Ureter (tissue), 1 donor: ENCODE measurements at regions not wholly inside any gene's neighbourhood (a gene's known extent, or its start where the extent isn't known, plus 50 kb on each side); places are given as distances from the start of the nearest gene placed in this dataset.

Source experiments
- DNase-seq: peaks from one replicate; pipeline ENCODE4 v3.0.0-alpha.2; 2020; ENCODE audit warnings: low spot score
- donor health status: DM: yes; HTN: yes; CAD: no.

DNA sequence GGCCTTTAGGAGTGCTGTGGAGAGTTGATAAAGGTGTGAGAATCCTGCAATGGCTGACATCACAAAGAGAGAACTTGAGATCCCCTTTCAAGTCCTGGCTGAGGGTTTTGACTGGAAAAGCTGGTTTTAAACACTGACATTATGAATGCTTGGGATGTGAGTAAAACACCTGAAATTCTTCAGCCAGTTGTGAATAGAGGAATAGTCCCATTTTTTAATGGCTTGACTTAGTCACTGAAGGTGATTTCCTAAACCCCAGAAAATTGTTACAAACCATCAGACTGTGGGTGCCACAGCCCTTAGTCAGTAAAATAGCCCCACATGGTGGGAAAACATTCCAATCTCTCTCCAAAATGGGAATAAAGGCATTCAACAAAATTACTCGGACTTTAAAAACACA lies 107.7 kb upstream of the LMO4 start:
- DNase-seq = no peak

DNA sequence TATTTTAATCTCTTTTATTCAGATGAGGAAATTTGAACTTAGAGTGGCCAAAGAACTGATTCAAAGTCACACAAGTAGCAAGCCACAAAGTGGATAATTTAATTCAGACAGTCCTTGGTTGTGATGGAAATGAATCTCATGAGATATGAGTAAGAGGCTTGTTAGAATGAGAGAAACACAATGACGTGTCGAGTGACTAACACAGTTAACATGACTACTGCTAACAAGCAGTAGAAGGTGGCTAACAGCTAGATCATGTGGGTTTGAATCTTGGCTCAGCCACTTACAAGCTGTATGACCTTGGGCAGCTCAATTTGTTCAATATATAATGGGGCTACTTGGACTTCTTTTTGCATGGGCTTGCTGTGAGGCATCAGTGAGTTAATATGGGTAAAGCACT lies 104.5 kb upstream of the LMO4 start:
- no peak for DNase-seq

DNA sequence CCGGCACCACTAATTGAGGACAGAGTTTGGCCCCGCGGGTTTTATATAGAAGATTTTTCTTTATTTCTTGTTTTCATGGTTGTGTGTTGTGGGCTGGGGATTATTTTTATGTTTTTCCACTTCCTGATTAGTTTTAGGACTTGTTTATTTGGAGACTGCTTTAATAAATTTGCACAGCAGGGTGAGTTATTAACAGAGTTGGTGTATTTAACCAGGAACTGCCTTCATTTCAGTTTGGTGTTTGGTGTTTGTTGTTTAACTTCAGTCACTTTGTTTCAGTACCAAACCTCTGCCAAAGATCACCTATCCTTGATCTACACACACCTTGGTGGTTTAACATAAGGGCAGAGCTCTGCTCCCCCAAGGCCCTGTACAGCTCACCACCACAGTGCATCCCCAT lies 103.5 kb upstream of the LMO4 start:
- DNase-seq = no peak

DNA sequence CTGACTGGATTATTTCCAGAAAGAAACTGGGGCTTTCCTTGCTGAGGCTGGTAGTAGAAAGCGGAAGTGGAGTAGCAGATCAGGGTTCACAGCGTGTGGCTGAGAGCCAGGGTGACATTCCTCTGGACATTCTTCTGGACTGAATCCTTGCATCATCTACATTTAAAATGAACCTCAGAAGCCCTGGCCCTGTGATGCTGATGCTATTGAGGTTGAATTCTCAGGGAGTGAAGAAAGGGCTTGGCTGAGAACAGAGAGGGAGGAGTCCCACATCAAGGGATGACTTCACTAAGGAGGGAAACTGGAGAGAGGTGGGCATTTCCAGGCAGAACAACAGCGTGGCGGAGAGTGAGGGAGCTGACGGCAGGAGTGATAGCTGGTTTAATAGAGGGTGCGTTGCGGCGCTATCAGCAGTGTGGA lies 102.3 kb upstream of the LMO4 start:
- DNase-seq = peak; percentile 82

DNA sequence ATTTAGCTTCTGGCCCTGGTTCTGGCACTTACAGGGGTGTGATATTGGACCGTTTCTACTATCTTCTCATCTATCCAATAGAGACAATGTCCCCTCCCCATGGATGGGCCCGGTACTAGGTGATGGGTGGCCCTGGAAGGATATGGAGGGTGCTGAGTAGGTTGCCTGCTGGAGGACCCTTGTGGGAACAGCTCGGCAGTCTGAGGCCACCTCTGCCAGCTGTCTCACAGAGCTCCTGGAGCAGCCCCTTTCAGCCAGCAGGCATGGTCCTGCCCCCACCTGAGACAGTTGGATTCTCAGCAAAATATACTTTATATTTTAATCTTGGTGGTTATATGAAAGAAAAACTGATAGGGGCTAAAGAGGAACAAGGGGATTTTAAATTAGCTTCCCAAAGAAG lies 101.0 kb upstream of the LMO4 start:
- DNase-seq = no peak

DNA sequence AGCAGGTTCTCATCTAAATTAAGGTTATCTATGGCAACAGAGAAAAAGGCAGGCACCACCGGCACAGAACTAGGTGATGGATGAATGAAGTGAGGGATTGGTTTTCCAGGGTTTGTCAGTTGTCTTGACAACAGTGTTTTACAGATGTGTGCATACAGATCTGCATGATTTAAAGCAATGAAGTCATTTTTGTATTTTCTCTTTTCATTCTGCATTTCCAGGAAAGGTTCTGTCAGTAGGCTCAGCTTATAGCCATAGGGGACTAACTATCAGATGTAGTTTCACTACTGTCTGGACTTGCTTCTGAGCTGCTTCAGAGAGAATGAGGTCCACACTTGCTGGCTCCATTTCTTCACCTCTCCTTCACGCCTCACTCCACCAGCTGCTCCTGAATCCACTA lies 98.2 kb upstream of the LMO4 start:
- DNase-seq = no peak

DNA sequence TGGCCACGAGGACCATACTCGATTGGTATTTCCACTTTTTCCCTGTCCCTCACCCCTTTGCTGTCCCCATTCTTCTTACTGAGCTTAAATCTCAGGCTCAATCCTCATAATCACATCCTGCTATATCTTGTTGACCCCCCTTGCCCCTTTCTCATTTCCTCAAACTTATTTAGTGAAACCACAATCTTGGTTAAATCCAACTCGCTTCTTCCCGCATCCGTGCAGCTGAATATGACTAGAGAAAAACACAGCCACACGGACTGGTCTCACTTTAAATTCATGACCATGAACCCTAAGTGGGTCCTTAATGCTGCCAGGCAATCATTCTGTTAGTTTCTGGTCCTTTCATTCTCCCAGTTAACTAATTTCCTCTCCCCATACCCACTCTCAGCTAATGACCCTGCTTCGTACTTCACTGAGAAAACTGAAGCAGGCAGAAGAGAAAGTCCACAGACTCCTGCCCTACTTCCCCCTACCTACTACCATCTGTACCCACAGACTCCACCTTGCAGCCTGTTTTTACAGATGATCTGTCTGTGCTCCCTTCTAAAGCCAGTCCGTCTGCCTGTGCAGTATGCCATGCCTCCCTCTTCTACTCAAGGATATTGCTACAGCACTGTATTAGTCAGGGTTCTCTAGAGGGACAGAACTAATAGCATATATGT lies 96.8 kb upstream of the LMO4 start:
- DNase-seq = no peak

DNA sequence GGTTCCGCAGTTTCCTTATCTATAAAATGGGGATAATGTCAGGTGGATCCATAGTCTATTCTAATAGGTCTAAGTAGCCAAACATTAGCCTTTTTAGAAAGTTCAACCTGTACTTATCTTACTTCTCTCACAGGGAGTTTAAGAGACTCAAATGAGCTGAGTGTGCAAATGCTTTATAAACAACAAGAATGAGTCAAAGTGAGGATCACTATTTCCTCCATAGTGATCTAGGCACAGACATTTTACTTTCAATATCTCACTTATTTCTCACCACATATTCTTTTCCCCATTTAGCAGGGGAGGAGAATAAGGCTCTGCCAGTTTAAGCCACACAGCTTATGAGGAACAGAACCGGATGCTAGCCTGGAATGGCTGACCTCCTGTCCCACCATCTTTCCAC lies 92.1 kb upstream of the LMO4 start:
- no peak for DNase-seq

DNA sequence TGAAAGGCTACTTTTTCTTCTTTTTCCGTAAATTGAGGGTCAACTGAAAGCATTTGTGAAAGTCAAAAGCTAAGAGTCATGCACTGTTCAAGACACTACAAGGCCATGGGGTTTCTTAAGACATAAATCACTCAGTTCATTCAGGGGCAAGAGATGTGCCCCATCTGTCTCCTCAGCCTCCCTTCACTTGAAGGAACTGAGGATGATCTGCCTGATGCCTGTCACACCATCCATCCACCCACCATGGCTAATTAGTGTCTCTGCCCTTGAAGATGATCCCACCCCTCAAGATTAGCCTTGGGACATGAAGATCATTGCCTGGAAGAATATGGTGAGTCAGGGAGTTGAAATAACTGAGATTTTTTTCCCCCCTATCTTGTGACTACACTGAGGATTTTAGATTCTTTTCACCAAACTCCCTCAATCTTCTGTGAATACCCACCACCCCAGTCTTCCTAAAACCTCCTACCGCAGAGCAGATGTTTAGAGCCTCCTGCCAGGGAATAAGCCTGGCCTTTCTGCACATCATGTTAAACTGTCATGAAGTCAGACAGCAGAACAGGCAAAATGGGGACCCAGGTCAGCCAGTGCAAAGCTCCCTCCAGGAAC lies 88.6 kb upstream of the LMO4 start:
- DNase-seq = no peak

DNA sequence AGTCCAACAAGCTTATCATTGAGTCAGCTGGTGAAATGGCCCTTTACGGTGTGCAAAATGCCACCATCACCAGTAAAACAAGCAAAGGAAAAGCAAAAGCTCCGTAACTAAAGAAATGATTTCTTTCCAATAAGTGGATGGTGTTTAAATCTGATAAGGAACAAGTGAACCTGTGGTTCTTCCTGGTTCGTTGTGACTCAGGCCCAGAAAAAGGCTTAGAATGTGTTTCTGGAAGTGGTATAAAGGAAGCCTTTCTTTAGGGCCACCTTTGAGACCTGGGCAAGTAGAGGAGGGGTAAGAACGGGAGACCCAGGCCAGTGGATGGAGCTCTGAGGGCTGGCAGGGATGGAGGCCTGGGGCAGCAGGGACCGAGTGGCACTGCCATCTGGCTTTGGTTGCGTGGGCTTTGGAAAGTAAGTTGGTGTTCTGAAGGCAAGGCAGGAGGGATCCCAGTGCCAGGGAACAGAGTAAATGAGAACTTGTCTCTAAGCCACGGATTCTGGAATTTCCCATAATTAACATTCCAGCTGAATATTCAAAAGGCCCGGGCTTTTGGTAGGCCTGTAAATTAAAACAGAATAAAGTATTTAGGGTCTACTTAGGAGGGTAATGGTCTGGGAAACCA lies 87.9 kb upstream of the LMO4 start:
- no peak for DNase-seq

DNA sequence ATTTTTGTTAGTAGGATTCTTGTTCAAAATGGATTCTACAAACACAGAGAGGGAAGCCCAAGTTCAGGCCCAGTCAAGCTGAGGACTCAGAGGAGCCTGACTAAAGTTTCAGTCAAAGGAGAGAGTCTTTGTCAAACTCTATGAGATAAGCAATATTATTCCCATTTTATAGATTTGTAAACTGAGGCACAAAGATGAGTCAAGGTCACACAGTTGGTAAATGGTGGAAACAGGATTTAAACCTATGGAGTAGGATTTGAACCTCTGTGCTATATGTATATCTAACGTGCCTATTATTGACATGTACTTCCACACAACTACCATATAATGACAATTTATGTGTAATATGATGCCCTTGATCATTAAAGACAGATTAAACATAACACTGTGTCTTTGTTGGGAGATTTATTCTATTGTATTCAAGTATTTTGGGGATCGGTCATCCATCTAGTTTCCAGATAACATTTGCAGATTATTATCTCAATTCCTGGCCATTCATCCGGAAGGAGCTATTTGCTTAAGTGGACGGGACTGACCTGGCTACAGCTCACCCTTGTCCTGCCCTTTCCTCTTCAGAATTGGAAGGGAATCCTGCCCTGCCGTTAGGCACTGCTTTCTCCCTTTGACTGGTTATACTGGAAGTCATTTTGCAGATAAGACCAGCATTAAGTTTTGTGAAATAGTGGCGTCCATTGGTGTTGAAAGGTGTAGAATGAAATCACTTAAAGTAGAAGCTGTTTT lies 86.1 kb upstream of the LMO4 start:
- DNase-seq = no peak

DNA sequence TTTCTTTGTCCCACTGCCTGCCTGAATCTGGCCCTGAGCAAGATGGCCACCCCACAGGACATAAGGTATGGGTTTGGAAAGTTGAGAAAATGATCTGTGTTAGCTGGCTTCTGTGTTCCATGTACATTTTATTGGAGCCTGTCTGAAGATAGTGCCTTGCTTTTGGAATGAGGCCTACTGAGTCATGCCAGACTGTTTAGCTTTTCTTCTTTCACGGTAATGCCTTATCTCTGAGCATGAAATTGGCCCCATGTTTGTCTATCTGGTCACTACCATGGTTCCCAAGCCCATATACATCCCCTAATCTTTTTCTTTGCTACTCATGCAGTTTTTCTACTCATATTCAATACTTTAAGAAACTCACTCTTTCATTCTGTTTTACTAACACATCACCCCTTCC lies 85.1 kb upstream of the LMO4 start:
- DNase-seq = no peak

DNA sequence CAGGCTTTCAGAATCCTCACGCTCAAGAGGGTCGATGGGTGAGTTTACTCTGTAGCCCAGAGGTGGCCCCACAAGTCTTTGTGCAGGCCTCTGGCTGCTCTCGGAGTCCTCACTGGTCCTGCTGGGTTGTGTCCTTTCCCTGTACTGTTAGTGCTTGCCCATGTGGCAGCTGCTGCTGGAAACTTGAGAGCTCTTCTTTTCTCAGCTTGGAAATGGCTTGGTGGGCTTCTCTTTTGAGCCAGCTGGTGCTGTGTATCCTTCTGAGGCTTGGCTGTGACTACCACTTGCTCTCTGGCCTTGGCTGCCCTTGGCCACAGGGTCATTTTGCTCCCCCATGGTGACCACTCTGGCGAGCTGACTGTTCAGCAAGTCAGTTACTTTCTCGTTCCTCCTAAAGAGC lies 82.2 kb upstream of the LMO4 start:
- no peak for DNase-seq

DNA sequence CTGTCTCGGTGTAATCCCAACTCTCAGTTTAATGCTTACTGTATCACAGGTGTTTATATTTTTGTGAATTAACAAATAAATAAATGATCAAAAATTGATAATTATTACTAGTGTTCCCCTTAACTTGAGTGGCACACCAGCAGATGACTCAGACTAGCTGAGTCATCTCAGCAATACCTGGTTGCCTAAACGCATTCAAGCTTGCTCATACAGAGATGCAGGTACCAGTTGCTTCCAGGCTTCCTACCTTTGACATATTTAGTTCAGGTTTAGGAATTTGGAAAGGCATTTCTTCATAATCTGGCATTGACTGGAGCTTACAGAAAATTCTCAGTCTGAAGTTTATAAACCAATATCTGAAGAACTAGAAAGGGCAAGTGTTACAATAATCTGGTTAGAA lies 78.9 kb upstream of the LMO4 start:
- DNase-seq = no peak

DNA sequence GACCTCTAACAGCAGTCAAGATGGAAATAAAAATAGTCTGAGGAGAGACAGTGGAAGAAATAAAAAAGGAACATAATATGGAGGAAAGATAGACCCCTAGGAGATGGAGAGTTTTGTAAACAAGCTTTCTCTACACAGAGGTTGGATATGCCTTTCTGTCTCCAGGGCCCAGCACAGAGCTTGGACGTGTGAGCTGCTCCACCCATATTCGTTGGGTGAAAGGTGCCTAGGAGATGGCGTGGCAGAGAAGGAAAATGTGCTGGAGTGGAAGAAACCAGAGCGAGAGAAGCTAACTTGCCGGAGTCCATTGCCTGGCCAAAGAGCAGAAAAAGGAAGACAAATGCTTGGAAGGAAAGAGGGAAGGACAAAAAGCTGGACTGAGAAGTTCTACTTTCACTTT lies 78.3 kb upstream of the LMO4 start:
- DNase-seq = no peak

DNA sequence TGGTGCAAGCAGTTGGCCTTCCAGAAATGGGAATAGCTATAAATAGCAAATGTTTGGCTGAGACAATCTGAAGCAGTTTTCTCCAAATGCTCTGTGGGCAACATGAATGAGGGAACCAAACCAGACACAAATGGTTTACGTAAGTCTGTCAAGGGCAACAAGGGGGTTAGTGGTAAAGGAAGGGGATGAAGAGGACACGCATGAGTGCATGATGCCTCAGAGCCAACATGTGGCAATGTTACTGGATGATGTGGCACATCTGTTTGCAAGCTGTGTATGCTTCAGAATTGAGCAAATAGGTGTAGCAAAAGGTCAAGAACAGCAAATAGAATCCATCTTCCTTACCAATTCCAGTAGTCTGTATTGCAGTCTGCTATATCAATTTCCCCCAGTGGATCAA lies 76.3 kb upstream of the LMO4 start:
- DNase-seq = no peak

DNA sequence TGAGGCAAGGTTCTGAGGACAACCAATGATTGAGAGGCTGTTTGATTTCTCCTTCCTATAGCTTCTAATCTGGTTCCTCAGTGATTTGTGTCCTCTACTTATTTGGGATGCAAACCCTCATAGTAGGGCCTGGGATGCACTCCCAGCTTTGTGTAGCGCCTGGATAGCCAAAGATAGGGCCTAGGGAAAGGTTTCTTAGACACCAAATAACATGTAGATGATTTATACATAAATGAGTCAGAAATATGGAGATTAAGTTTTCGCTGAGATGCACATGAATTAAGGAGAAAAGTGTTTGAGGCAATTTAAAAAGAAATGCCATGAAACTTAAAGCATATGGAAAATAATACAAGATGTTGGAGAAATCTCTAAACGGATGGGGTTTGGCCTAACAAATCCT lies 66.0 kb upstream of the LMO4 start:
- DNase-seq = no peak

DNA sequence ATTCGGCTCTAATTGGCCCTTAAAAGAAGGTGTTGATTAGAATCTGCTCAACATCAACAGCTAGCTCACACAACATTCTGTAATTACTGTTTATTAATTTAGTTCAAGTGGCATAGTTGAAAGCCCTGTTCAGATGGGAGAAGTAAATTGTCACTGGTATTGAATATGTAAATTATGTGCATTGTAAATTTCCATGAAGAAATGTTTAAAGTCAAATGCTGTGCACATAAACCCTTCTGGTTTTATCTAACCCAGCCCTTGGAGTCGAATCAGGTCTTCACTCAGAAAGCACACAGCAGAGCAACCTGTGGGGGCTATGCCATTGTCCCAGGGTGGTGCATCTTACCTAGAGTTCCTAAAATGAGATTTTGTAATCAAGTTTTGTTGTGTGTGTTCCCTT lies 65.4 kb upstream of the LMO4 start:
- DNase-seq = no peak

DNA sequence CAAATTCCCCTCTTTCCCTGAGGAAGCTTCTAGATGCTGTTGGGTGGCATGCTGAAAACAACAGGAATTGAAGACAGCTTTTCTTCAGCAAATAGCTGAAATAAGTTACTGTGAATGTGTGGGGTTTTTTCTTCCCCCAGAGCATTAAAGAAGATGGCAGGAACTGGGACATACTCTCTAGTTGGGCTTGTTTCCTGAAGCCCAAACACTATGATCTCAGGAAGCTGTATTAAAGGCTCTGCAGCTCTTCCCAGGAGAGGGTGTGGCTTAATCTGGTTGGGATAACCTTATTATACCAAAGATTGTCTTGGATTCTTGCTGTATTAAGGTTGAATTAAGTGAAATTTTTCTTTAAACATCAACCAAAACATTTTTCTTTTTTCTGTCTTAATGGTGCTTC lies 64.9 kb upstream of the LMO4 start:
- no peak for DNase-seq

DNA sequence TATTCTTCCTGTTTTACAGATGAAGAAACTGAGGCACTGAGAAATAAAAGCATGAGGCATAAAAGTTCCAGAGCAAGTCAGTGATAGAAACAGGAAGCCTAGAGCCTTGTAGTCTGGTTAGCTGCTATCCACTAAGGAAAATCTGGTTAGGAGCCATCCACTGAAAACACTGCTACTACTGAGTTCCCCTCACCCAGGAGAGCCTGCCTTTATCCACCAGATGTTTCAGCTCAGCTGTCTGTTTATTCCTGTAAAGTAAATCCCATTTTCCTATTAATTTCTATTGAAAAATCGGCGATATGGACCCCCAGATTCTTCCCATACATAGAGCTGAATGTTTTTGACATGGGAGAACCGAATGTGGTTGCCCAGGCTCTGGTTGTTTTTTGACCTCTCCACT lies 63.7 kb upstream of the LMO4 start:
- no peak for DNase-seq

DNA sequence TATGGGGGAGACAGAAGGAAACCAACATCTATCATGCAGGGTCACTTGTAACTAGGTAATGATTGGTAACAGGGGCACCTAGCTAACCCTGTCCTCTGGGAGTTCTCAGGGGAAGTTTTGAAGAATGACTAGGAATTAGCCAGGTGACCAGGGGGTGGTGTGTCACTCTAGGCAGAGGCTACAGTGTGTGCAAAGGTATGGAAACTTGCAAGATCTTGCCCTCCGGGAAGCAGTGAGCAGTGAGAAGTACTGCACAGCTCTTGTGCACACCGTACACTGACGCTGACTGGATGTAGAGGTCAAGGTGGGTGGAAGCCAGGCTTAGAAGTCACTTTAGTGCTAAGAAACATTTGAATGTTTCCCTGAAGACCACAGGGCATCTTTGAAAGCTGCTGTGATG lies 62.9 kb upstream of the LMO4 start:
- DNase-seq = no peak

DNA sequence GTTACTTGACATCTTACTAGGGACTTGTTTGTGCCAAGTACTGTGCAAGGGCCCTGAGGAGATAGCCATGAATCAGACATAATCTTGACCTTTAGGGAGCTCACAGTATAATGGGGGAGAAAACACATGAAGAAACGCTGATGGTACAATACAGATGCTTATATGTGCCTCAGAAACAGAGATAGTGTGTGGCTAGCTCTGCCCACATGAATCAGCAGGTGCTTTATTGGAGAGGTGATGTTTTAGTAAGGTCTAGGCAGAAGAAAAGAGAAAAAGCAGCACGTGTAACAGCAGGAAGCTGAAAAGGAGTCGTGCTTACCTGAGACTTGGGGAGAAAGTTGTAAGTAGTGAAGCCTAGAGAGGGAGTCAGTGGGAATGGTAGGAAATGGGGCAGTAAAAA lies 60.6 kb upstream of the LMO4 start:
- no peak for DNase-seq

DNA sequence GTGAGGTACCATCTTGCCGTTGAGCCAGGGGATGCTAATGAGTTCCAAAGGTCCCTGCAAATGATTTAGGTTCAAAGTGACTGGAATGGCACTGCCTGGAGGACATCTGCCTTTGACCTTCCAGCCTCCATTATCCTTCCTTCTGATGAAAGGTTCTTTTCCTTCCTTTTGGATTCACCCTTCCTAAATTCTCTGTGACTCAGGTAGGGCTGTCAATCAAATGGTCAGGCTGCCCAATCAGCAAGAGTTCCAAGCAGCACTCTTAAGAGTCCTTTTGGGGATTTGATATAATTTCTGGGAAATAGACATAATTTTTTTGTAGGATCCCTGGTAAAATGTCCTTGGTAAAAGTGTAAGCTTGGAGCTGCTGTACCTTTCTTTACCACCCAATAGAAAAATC lies 58.8 kb upstream of the LMO4 start:
- DNase-seq = no peak
